Lower leg skin (tissue), 3 donors: ENCODE measurements at regions not wholly inside any gene's neighbourhood (a gene's known extent, or its start where the extent isn't known, plus 50 kb on each side); places are given as distances from the start of the nearest gene placed in this dataset.

Source experiments
- POLR2A ChIP-seq, 2 donors: fragments of 450-650 bp; IDR thresholded peaks; one replicate each; pipeline ENCODE4 v1.6.1; 2016 to 2017; ENCODE audit warnings: antibody characterized with exemption in 2 of 2, mild to moderate bottlenecking in 1 of 2, moderate library complexity in 1 of 2
- TF ChIP-seq, protein P1 (sequence below), 3 donors: fragments of 450-650 bp; IDR thresholded peaks; one replicate each; pipeline ENCODE4 v1.5.1; 2016; ENCODE audit warnings: antibody characterized with exemption in 3 of 3, mild to moderate bottlenecking in 3 of 3, moderate library complexity in 2 of 3

DNA sequence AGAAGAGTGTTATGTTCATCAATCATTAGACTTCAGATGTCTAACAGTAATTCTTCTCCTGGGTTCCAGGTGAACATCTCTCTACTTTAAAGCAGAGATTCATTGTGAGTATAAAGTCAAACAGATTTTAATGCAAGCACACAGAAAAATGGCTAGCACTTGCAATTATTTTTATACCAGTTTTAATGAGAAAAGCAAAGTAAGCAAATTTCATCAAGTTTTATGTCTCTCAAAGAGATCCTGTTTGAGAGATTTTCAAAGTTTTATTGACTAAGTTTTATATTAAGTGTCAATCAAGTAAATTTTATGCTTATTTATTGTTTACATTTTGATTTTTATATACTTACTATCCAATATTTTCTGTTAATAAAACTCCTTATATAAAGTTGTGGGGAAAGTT, 1628.5 kb downstream of the HACE1 start:
- TF ChIP-seq, protein P1, sequence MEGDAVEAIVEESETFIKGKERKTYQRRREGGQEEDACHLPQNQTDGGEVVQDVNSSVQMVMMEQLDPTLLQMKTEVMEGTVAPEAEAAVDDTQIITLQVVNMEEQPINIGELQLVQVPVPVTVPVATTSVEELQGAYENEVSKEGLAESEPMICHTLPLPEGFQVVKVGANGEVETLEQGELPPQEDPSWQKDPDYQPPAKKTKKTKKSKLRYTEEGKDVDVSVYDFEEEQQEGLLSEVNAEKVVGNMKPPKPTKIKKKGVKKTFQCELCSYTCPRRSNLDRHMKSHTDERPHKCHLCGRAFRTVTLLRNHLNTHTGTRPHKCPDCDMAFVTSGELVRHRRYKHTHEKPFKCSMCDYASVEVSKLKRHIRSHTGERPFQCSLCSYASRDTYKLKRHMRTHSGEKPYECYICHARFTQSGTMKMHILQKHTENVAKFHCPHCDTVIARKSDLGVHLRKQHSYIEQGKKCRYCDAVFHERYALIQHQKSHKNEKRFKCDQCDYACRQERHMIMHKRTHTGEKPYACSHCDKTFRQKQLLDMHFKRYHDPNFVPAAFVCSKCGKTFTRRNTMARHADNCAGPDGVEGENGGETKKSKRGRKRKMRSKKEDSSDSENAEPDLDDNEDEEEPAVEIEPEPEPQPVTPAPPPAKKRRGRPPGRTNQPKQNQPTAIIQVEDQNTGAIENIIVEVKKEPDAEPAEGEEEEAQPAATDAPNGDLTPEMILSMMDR (IDR thresholded peaks at IDR 0.05): no peak
- TF ChIP-seq POLR2A (IDR thresholded peaks at IDR 0.05): no peak
